Keratinocyte (primary cell): ENCODE measurements at regions not wholly inside any gene's neighbourhood (a gene's known extent, or its start where the extent isn't known, plus 50 kb on each side); places are given as distances from the start of the nearest gene placed in this dataset.

Source experiments
- CTCF ChIP-seq, 3 experiments: IDR thresholded peaks in 1 of 3; conservative IDR thresholded peaks in 1 of 3; optimal IDR thresholded peaks in 1 of 3; 2 replicates in 2 of 3; 3 replicates in 1 of 3; pipeline versions ENCODE3 to v1.5.1; 2011; ENCODE audit warnings: low read length in 3 of 3, mild to moderate bottlenecking in 3 of 3, moderate library complexity in 2 of 3, control low read depth in 1 of 3, inconsistent platforms in 1 of 3; ENCODE audit not compliant: insufficient read depth in 2 of 3; ENCODE audit errors: extremely low read depth in 1 of 3
- EZH2 ChIP-seq: IDR thresholded peaks from one replicate; pipeline ENCODE4 v1.6.1; 2012; ENCODE audit warnings: inconsistent platforms, mild to moderate bottlenecking, low read length, moderate library complexity

- peak in 2 of 3 experiments; percentile 21 to 51 for TF ChIP-seq CTCF (optimal IDR thresholded peaks at IDR 0.05 in 1 of 3, IDR thresholded peaks at IDR 0.05 in 1 of 3, conservative IDR thresholded peaks at IDR 0.05 in 1 of 3; ENCODE audit: extremely low read depth in 1 of 3, insufficient read depth in 2 of 3, low read length in 3 of 3)
- TF ChIP-seq EZH2, result no peak
These were observed 903.1 kb downstream of the SLITRK6 start for GRCh38 chr13:84896128-84896527.
